ENCODE measurements at regions not wholly inside any gene's neighbourhood (a gene's known extent, or its start where the extent isn't known, plus 50 kb on each side); places are given as distances from the start of the nearest gene placed in this dataset.

GRCh38 chr2:101528501-101528900 lies 53.6 kb upstream of the RFX8 start (continued):
- TF ChIP-seq CBX5 (IDR thresholded peaks at IDR 0.05; ENCODE audit: low read depth, low read length): no peak
- no peak for TF ChIP-seq NRF1 (IDR thresholded peaks at IDR 0.05; ENCODE audit: low read depth, low read length)
- no peak for TF ChIP-seq KDM1A (IDR thresholded peaks at IDR 0.05; ENCODE audit: borderline replicate concordance, low read length)

Measured in H1 (cell line).